Adrenal gland (tissue), 9 donors: ENCODE measurements at regions not wholly inside any gene's neighbourhood (a gene's known extent, or its start where the extent isn't known, plus 50 kb on each side); places are given as distances from the start of the nearest gene placed in this dataset.

Experiments
- DNase-seq, 7 donors: peaks; one replicate each; pipeline ENCODE4 v3.0.0-alpha.2; 2019 to 2020
- H3K27ac ChIP-seq, 5 donors: fragments of 200-600 bp; sonication (generic) in 4 of 5; 1 replicate in 3 of 5; 2 replicates in 2 of 5; pipeline versions ENCODE4 v1.5.1 to v1.8.0; 2016 to 2020; ENCODE audit warnings: mild to moderate bottlenecking in 1 of 5
- H3K27me3 ChIP-seq: fragments of 200-600 bp; 2 replicates; pipeline ENCODE4 v1.8.0; 2021
- H3K36me3 ChIP-seq, 2 donors: fragments of 200-600 bp; replicated peaks in 1 of 2; 1 replicate in 1 of 2; 2 replicates in 1 of 2; pipeline versions ENCODE4 v1.5.1 to v1.8.0; 2018 to 2022
- H3K4me1 ChIP-seq, 2 donors: fragments of 200-600 bp; replicated peaks in 1 of 2; 1 replicate in 1 of 2; 2 replicates in 1 of 2; pipeline versions ENCODE4 v1.5.1 to v1.8.0; 2018 to 2021
- H3K4me3 ChIP-seq, 4 donors: fragments of 200-600 bp; sonication (generic) in 3 of 4; one replicate each; pipeline ENCODE4 v1.5.1; 2016 to 2018
- H3K9me3 ChIP-seq, 3 donors: fragments of 200-600 bp; sonication (generic) in 1 of 3; replicated peaks in 1 of 3; 1 replicate in 2 of 3; 2 replicates in 1 of 3; pipeline versions ENCODE4 v1.5.1 to v1.8.0; 2016 to 2021
- POLR2A ChIP-seq, 2 donors: fragments of 450-650 bp; IDR thresholded peaks; one replicate each; pipeline ENCODE4 v1.6.1; 2017; ENCODE audit warnings: antibody characterized with exemption in 2 of 2, mild to moderate bottlenecking in 2 of 2, moderate library complexity in 1 of 2
- WGBS, 4 donors: extraction: QIAGEN DNeasy Blood & Tissue Kit in 2 of 4; methylation state at CpG; one replicate each; pipeline versions ENCODE4 v1.1.5 to v1.1.7; 2013 to 2017; 5-methylcytosine and 5-hydroxymethylcytosine counted together
- intact Hi-C, 2 donors: fragments of 100-400 bp; cut with DNase I; formaldehyde crosslinking; loops; one replicate each; pipeline versions ENCODE4 v1.14.1 to v1.15.0; 2022 to 2023
- TF ChIP-seq, protein P1 (sequence below), 6 experiments: fragments of 450-650 bp in 4 of 6; fragments of 200-600 bp in 2 of 6; sonication (generic) in 1 of 6; IDR thresholded peaks; 1 replicate in 5 of 6; 2 replicates in 1 of 6; pipeline versions ENCODE4 v1.5.1 to v1.8.0; 2016 to 2021; ENCODE audit warnings: antibody characterized with exemption in 6 of 6, mild to moderate bottlenecking in 2 of 6, moderate library complexity in 1 of 6
- donor health status: healthy with polysubstance abuse.
- donor health status: Bipolar disorder and iron deficiency.
- donor health status: DM: yes; HTN: yes; CAD: no.
- donor health status: DM: no; HTN: no; CAD: no.
- donor health status: DM: no; HTN: no; CAD: no.

GRCh38 chr3:45311327-45311726 lies 77.0 kb upstream of the LARS2 start:
- Histone ChIP-seq H3K27ac (no peak overlapping the region), H3K4me3 (no peak overlapping the region), H3K36me3 (no peaks in the 10 kb centered on the region), H3K4me1 (no peaks in the 10 kb centered on the region), H3K27me3 (no peaks in the 10 kb centered on the region), H3K9me3 (no peaks in the 10 kb centered on the region)
- intact Hi-C loops: no loop called here
- WGBS, 4 donors: 31 to 41% (median 38%) methylated on average over 3 of the region's 3 CpGs
- no peak for DNase-seq
- TF ChIP-seq, protein P1, sequence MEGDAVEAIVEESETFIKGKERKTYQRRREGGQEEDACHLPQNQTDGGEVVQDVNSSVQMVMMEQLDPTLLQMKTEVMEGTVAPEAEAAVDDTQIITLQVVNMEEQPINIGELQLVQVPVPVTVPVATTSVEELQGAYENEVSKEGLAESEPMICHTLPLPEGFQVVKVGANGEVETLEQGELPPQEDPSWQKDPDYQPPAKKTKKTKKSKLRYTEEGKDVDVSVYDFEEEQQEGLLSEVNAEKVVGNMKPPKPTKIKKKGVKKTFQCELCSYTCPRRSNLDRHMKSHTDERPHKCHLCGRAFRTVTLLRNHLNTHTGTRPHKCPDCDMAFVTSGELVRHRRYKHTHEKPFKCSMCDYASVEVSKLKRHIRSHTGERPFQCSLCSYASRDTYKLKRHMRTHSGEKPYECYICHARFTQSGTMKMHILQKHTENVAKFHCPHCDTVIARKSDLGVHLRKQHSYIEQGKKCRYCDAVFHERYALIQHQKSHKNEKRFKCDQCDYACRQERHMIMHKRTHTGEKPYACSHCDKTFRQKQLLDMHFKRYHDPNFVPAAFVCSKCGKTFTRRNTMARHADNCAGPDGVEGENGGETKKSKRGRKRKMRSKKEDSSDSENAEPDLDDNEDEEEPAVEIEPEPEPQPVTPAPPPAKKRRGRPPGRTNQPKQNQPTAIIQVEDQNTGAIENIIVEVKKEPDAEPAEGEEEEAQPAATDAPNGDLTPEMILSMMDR (IDR thresholded peaks at IDR 0.05): no peak
- TF ChIP-seq POLR2A (IDR thresholded peaks at IDR 0.05): no peak

DNA sequence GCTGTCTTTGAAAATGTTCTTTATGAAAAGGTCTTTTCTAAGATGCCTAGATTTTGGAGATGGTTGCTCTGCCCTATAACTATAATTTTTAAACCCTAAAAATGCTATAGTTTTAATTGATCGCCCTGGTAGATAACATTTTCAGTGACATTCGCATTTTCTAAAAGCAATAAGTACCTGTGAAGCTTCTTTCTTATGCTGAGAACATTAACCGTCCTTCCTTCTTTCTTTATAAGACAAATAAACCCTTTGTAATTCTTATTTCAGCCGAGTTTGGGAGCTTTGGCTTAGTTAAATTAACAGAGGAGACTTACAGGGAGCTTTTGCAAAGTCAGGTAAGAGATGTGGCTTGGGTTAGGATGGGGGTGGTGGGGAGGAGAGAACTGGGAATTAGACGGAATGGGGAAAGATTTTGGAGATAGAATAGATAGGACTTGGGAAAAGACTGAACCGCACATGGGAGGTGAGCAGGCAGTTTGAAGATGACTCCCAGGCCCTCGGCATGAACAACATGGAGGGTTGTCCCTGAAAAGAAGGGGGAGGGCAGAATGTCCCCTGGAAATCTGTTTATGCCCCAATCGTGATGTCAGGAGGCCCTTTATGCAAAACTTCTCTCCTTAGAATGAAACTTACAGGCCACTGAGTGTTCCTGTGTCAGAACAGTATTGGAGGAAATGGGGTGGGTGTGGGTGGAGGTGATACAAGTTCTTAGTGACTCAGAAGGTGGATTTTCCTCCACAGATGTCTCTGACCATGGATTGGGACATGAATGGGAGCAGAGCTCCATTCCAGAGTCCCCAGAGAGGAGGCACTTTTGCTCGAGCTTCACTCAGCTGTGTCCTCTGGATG lies 76.2 kb upstream of the LARS2 start:
- Histone ChIP-seq H3K27me3 (no peaks in the 10 kb centered on the region), H3K4me1 (no peaks in the 10 kb centered on the region), H3K4me3 (no peak overlapping the region), H3K27ac (no peak overlapping the region), H3K9me3 (no peaks in the 10 kb centered on the region), H3K36me3 (no peaks in the 10 kb centered on the region)
- no peak for DNase-seq
- intact Hi-C loops: no loop called here
- no peak for TF ChIP-seq POLR2A (IDR thresholded peaks at IDR 0.05)
- TF ChIP-seq, protein P1 (IDR thresholded peaks at IDR 0.05): no peak
- 43 to 58% (median 52%) methylated on average over 9 of the region's 9 CpGs for whole genome bisulfite sequencing, 4 donors

- no peaks in the 10 kb centered on the region for H3K27me3 ChIP-seq
- H3K27ac ChIP-seq: no peak overlapping the region
- intact Hi-C loops: no loop called here
- no peak overlapping the region for H3K4me3 ChIP-seq
- 42 to 55% (median 48%) methylated on average over 7 of the region's 7 CpGs for WGBS, 4 donors
- no peaks in the 10 kb centered on the region for H3K4me1 ChIP-seq
- H3K9me3 ChIP-seq: no peaks in the 10 kb centered on the region
- TF ChIP-seq, protein P1 (IDR thresholded peaks at IDR 0.05): no peak
- no peak for TF ChIP-seq POLR2A (IDR thresholded peaks at IDR 0.05)
- no peak for DNase-seq
- H3K36me3 ChIP-seq: no peaks in the 10 kb centered on the region
Observed at GRCh38 chr3:45312836-45313493, 75.4 kb upstream of the LARS2 start.

- Histone ChIP-seq H3K4me1 (no peaks in the 10 kb centered on the region), H3K27me3 (no peaks in the 10 kb centered on the region), H3K36me3 (no peaks in the 10 kb centered on the region), H3K27ac (no peak overlapping the region), H3K4me3 (no peak overlapping the region), H3K9me3 (no peaks in the 10 kb centered on the region)
- intact Hi-C loops: no loop called here
- TF ChIP-seq POLR2A (IDR thresholded peaks at IDR 0.05): no peak
- TF ChIP-seq, protein P1 (IDR thresholded peaks at IDR 0.05): no peak
- no peak for DNase-seq
- 65 to 68% (median 66%) methylated on average over 7 to 8 of the region's 8 CpGs for WGBS, 4 donors
Observed at GRCh38 chr3:45313743-45314403, 74.5 kb upstream of the LARS2 start.
